Stimulated activated effector memory CD8-positive, alpha-beta T cell treated with anti-CD3 and anti-CD28 coated beads, Interleukin-12 subunit alpha, Interleukin-12 subunit beta, amount 100 ng/mL, for 72 hours (primary cell): ENCODE measurements at regions not wholly inside any gene's neighbourhood (a gene's known extent, or its start where the extent isn't known, plus 50 kb on each side); places are given as distances from the start of the nearest gene placed in this dataset.

ENCODE experiments used
- ATAC-seq: fragments of 150-1000 bp; cut with Tn5 transposase; 2 replicates; pipeline ENCODE4 v1.10.0; 2021
- DNase-seq, 2 donors: peaks; one replicate each; pipeline ENCODE4 v3.0.0; 2021 to 2022; ENCODE audit warnings: low spot score in 2 of 2
- H3K27ac Mint-ChIP-seq: one replicate; pipeline ENCODE4 v1.8.0; 2022; ENCODE audit warnings: mild to moderate bottlenecking, mixed read lengths
- H3K36me3 Mint-ChIP-seq: one replicate; pipeline ENCODE4 v1.8.0; 2022; ENCODE audit warnings: mild to moderate bottlenecking, mixed read lengths
- H3K4me1 Mint-ChIP-seq: one replicate; pipeline ENCODE4 v1.8.0; 2022; ENCODE audit warnings: mixed read lengths
- H3K4me3 Mint-ChIP-seq: one replicate; pipeline ENCODE4 v1.8.0; 2022; ENCODE audit warnings: mild to moderate bottlenecking, mixed read lengths
- H3K9me3 Mint-ChIP-seq: one replicate; pipeline ENCODE4 v1.8.0; 2022; ENCODE audit warnings: mixed read lengths

DNA sequence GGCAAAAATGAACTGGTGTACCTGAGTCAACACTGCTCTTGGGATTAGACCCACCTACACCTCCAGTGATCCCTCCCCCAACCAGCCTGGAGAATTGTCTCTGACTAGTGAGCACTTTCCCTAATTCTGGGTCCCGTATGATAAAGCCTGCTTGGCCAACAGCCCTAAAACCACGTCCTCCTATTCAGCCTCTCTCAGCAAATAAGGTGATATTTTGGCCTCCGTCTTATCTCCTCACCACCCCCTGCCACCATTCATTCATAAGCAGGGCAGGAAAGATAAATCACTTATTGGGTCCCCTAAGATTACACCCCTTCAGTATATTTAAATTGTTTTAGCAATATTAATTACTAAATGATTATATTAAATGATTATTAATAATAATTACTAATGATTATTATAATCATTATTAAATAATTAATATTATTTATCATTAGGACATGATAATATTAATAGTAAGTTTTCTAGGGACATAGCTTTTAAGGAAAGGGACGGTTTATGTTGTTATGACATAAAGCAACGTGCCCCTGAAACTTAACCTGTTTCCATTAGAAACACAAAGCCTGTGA is 108.0 kb downstream of the DUSP10 start:
- Mint-ChIP-seq H3K4me3 (no peak overlapping the region), H3K9me3 (no peaks in the 10 kb centered on the region)
- no peak for DNase-seq

DNA sequence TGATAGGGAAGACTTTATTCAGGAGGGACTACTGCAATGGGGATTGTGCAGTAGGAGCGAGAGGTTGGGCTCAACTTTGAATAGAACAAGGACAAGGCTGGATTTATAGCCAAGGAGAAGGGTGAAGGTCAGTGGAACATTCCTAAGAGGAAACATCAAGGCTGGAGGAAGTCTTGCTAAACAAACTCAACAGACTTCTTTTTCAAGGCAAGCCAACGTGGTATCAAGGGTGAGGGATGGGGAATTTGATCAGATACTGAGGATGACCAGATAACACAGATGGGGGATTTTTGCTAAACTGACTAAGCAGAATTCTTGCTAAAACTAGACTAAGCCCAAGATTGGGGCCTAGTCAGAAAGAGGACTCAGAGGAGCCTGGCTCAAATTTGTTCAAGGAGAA is 107.3 kb downstream of the DUSP10 start:
- H3K27ac Mint-ChIP-seq = no peak overlapping the region
- no peaks in the 10 kb centered on the region for H3K36me3 Mint-ChIP-seq

More for the DNA sequence above, 108.0 kb downstream of the DUSP10 start:
- H3K27ac Mint-ChIP-seq = no peak overlapping the region
- no peak for ATAC-seq
- no peaks in the 10 kb centered on the region for H3K36me3 Mint-ChIP-seq
- no peaks in the 10 kb centered on the region for H3K4me1 Mint-ChIP-seq

DNA sequence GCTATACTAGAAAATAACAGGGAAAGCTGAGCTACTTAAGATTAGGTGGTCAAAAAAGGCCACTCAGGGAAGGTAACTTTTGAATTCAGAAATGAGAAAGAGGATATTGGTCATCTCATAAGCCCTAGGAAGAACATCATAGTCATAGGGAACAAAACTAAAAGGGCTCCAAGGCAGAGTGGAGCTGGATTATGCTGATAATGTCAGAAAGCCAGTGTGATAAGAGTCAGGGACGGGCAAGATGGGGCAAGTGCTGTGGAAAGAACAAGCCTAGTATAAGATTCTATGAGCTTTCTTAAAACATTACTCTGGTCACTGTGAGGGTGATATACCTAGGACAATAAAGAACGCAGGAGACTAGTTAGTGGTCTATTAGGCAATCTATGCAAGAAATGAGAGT is 106.6 kb downstream of the DUSP10 start:
- Mint-ChIP-seq H3K9me3 (no peaks in the 10 kb centered on the region), H3K4me1 (no peaks in the 10 kb centered on the region), H3K4me3 (no peak overlapping the region), H3K36me3 (no peaks in the 10 kb centered on the region), H3K27ac (no peak overlapping the region)
- ATAC-seq (no peak), DNase-seq (no peak)

More for the DNA sequence above, 107.3 kb downstream of the DUSP10 start:
- ATAC-seq (no peak), DNase-seq (no peak)
- no peaks in the 10 kb centered on the region for H3K4me1 Mint-ChIP-seq
- H3K9me3 Mint-ChIP-seq = no peaks in the 10 kb centered on the region
- no peak overlapping the region for H3K4me3 Mint-ChIP-seq

DNA sequence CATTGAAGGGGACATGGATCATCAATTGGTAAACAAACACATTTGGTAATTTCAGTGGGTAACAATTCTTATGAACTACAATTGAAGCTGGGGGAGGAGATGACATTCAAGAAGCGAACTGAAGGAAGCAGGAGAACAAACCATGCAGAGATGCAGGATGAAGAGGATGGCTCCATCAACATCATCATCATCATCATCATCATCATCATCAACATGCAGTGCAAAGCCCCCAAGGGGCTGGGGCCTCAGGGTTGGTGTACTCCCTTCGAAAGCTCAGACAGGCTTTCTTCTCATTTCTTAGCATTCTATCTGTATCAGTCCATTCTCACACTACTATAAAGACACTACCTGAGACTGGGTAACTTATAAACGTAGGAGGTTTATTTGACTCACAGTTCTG is 105.8 kb downstream of the DUSP10 start:
- Mint-ChIP-seq H3K36me3 (no peaks in the 10 kb centered on the region), H3K27ac (no peak overlapping the region), H3K9me3 (no peaks in the 10 kb centered on the region)

DNA sequence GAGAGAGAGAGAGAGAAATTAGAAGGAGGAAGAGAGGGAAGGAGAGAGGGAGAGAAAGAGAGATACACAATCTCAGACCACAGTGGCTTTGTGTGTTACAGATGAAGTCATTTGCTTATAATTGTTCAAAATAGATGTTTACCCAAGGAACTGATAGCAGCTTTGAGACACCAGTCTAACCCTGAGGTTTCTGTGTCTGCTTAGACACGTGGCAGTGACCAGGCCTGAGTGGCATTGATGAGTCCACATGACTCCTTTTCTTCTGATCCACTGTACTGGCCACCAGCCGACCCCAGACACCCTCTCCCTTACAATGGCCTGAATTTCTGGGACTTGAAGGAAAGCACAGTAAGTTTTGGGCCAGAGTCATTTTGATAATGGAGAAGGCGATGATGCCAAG is 104.9 kb downstream of the DUSP10 start:
- Mint-ChIP-seq H3K27ac (no peak overlapping the region), H3K36me3 (no peaks in the 10 kb centered on the region), H3K9me3 (no peaks in the 10 kb centered on the region), H3K4me1 (no peaks in the 10 kb centered on the region), H3K4me3 (no peak overlapping the region)
- ATAC-seq = no peak
- DNase-seq = no peak

More for the DNA sequence above, 105.8 kb downstream of the DUSP10 start:
- H3K4me1 Mint-ChIP-seq = no peaks in the 10 kb centered on the region
- DNase-seq (no peak), ATAC-seq (no peak)
- H3K4me3 Mint-ChIP-seq = no peak overlapping the region

DNA sequence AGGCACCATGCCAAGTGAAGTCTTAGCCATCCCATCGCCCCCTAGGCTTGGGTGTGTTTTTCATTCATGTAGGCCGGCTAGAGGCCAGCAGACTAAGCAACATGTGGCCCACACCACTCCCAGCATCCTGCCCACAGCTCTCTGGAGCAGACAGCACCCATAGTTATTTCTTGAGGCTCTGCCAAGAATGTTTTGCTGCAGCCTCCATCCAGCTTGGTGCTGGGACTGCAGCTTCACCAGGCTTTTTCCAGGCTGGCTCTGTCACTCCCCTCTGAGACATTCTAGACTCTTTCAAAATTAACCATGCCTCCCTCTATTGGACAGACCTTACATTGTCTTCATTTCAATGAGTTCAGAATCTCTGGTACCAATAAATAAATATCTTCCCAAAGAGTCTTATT is 104.2 kb downstream of the DUSP10 start:
- DNase-seq (no peak), ATAC-seq (no peak)
- Mint-ChIP-seq H3K9me3 (no peaks in the 10 kb centered on the region), H3K36me3 (no peaks in the 10 kb centered on the region), H3K27ac (no peak overlapping the region), H3K4me1 (no peaks in the 10 kb centered on the region), H3K4me3 (no peak overlapping the region)

DNA sequence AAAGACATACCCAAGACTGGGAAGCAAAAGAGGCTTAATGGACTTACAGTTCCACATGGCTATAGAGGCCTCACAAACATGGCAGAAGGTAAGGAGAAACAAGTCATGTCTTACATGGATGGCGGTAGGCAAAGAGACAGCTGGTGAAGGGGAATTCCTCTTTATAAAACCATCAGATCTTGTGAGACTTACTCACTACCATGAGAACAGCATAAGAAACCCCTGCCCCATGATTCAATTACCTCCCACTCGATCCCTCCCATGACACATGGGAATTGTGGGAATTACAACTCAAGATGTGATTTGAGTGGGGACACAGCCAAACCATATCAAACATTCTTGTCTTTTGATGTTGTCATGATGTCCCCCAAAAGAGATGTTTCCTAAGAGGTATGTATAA is 103.3 kb downstream of the DUSP10 start:
- Mint-ChIP-seq H3K27ac (no peak overlapping the region), H3K9me3 (no peaks in the 10 kb centered on the region), H3K4me3 (no peak overlapping the region), H3K36me3 (no peaks in the 10 kb centered on the region), H3K4me1 (no peaks in the 10 kb centered on the region)
- DNase-seq = no peak
- no peak for ATAC-seq

DNA sequence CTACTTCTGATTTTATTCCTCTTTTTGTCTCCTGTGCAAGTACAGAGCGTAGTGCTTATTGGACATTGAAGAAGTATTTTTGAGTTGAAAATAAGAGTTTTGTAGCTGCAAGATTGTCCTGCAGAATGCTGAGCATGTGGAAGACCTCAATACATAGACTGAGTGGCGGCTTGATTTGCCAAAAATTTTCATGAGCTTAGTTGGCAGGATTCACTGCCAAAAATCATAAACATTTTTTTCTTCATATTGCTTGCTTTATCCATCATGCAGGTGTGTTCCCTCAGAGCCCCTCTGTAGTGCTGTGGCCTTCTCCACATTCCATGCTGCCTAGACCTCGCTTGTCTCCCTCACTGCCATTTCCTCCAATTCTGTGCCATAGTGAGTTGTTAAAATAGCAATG is 100.1 kb downstream of the DUSP10 start:
- H3K4me3 Mint-ChIP-seq = no peak overlapping the region
- ATAC-seq (no peak), DNase-seq (no peak)
- no peaks in the 10 kb centered on the region for H3K4me1 Mint-ChIP-seq
- no peaks in the 10 kb centered on the region for H3K36me3 Mint-ChIP-seq
- no peaks in the 10 kb centered on the region for H3K9me3 Mint-ChIP-seq
- no peak overlapping the region for H3K27ac Mint-ChIP-seq

DNA sequence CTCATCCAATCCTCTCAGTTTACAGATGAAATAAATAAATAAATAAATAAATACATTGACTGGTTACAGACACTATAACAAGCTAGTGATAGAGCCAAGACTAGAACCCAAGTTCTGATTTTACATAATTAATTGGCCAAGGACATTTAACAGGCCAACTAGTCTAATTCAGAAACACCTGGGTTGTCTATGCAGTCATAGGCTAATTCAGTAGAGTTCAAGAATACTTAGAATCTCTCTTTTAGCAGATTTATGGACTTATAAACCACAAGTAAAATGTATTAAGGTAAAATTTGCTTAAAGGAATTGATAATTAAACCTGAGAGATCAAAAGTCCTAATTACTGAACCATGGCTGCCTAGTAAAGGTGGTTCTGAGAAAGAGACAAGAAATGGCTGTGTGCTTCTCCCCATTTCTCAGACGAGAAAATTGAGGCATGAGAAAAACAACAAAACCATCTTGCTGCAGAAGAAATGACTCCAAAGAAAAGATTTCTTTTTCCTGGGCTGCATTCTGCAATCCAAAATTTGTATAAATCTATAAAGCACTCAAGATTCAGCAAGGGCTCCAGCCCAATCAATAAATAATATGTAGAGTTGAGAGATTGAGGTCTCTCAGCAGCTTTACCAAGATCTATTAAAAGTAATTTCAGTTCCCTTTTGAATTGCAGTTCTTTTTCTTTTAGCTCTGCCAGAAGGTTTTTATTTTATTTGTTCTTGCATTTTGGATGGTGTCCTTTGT is 98.3 kb downstream of the DUSP10 start:
- Mint-ChIP-seq H3K27ac (no peak overlapping the region), H3K4me3 (no peak overlapping the region), H3K4me1 (no peaks in the 10 kb centered on the region), H3K36me3 (no peaks in the 10 kb centered on the region), H3K9me3 (no peaks in the 10 kb centered on the region)
- no peak for ATAC-seq
- no peak for DNase-seq

DNA sequence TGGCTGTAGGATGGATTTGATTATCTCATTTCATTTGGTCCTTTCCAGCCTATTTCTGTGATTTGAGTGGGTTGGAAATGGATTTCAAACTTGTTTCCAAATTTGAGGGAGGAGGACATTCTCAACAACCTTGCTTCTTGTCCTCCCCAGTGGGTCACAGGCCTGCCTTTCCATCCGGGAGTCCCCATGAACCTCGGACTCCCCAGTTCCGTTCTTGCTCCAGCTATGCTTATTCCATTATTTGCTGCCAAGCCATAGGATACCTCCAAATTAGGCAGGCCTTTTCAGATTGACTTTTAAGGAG is 97.8 kb downstream of the DUSP10 start:
- ATAC-seq = no peak
- no peak for DNase-seq
- H3K9me3 Mint-ChIP-seq = no peaks in the 10 kb centered on the region
- no peak overlapping the region for H3K4me3 Mint-ChIP-seq
- H3K4me1 Mint-ChIP-seq = no peaks in the 10 kb centered on the region
- H3K27ac Mint-ChIP-seq = no peak overlapping the region
- H3K36me3 Mint-ChIP-seq = no peaks in the 10 kb centered on the region

DNA sequence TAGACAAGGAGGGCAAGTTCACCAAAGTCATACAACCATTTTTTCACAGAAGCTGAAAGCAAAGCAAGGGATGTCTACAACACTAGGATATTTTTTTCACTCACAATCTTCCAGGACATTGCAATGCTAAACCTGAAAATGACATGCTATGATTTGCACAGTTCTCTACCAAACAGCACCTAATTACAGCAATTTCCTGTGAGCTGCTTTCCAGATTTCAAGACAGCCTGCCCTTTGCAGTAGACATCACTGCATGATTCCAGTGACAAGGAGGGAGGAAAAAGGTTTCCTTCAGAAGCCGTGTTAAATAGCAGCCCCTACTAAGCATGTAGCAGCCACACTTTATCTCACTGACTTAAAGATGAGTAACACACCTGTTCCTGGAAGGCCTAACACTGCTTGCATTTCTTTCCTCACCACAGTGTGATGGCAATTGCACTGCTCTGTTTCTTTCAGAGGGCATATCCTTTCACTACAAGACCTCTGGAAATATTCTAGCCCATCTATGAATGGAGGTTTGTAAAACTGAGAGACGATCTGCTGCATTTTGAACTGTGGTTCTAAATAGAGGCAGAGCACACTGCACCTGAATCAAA is 97.1 kb downstream of the DUSP10 start:
- H3K36me3 Mint-ChIP-seq = no peaks in the 10 kb centered on the region
- H3K4me3 Mint-ChIP-seq = no peak overlapping the region
- ATAC-seq (peak; percentile 67), DNase-seq (no peak)
- no peak overlapping the region for H3K27ac Mint-ChIP-seq
- H3K9me3 Mint-ChIP-seq = no peaks in the 10 kb centered on the region
- H3K4me1 Mint-ChIP-seq = no peaks in the 10 kb centered on the region

DNA sequence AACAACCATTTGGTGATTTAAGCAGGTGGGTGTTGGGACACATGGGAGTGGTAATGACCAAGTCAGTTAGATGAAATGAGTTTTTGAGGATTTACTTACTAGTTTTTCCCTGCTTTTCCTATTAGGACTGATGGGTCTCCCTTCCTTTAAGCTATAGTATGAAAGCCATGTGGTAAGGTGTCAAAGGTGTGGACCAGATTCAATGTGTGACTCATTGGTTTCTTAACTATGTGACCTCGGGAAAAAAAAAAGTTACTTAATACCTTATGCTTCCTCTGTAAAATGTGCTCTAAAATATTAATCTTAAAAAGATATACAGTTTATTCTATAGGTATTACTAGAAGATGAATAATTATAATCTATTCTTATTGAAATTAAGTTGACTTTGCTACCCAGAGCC is 93.7 kb downstream of the DUSP10 start:
- DNase-seq (no peak), ATAC-seq (no peak)
- Mint-ChIP-seq H3K4me1 (no peaks in the 10 kb centered on the region), H3K4me3 (no peak overlapping the region), H3K9me3 (no peaks in the 10 kb centered on the region), H3K36me3 (no peaks in the 10 kb centered on the region), H3K27ac (no peak overlapping the region)
